Neural progenitor cell (in vitro differentiated cells): ENCODE measurements at regions not wholly inside any gene's neighbourhood (a gene's known extent, or its start where the extent isn't known, plus 50 kb on each side); places are given as distances from the start of the nearest gene placed in this dataset.
A peak's percentile ranks its signal among the peaks of the same experiment; 100 is the strongest.
"Not testable (repeated sequence)": the region's sequence is repeated elsewhere in the genome, so short reads cannot be mapped to it uniquely, and the experiment has no call there.

ENCODE experiments used
- DNase-seq: peaks from one replicate; pipeline ENCODE4 v3.0.0-alpha.2; 2016; ENCODE audit warnings: low spot score
- H2AFZ ChIP-seq: fragments of 200-600 bp; sonication (generic); replicated peaks from 2 replicates; pipeline ENCODE4 v1.6.1; 2016; ENCODE audit warnings: antibody characterized with exemption
- H3F3A ChIP-seq: fragments of 200-600 bp; sonication (generic); 2 replicates; pipeline ENCODE4 v1.6.1; 2016; ENCODE audit warnings: antibody characterized with exemption, low read depth
- H3K27ac ChIP-seq: fragments of 200-600 bp; sonication (generic); 2 replicates; pipeline ENCODE4 v1.5.1; 2016; ENCODE audit warnings: mild to moderate bottlenecking
- H3K27me3 ChIP-seq: fragments of 200-600 bp; sonication (generic); 2 replicates; pipeline ENCODE4 v1.6.1; 2016; ENCODE audit warnings: mild to moderate bottlenecking, moderate library complexity
- H3K36me3 ChIP-seq: fragments of 200-600 bp; sonication (generic); 2 replicates; pipeline ENCODE4 v1.5.1; 2016
- H3K4me1 ChIP-seq: fragments of 200-600 bp; sonication (generic); 2 replicates; pipeline ENCODE4 v1.6.1; 2016; ENCODE audit warnings: mixed run types
- H3K4me2 ChIP-seq: fragments of 200-600 bp; sonication (generic); 2 replicates; pipeline ENCODE4 v1.6.1; 2016
- H3K4me3 ChIP-seq: fragments of 200-600 bp; sonication (generic); 2 replicates; pipeline ENCODE4 v1.5.1; 2016
- H3K79me2 ChIP-seq: fragments of 200-600 bp; sonication (generic); 2 replicates; pipeline ENCODE4 v1.6.1; 2016; ENCODE audit warnings: low read depth
- H3K9ac ChIP-seq: fragments of 200-600 bp; sonication (generic); 2 replicates; pipeline ENCODE4 v1.6.1; 2016
- H3K9me3 ChIP-seq: fragments of 200-600 bp; sonication (generic); 2 replicates; pipeline ENCODE4 v1.5.1; 2016; ENCODE audit warnings: low read depth
- H4K20me1 ChIP-seq: fragments of 200-600 bp; sonication (generic); 2 replicates; pipeline ENCODE4 v1.6.1; 2016; ENCODE audit warnings: low read depth
- H3K27ac Mint-ChIP-seq: 3 replicates; pipeline ENCODE4 v1.8.0; 2021; ENCODE audit warnings: mixed read lengths
- H3K27me3 Mint-ChIP-seq: 2 replicates; pipeline ENCODE4 v1.8.0; 2022; ENCODE audit warnings: low read depth, mild to moderate bottlenecking, inconsistent platforms, moderate library complexity, mixed read lengths; ENCODE audit not compliant: insufficient read depth
- H3K36me3 Mint-ChIP-seq: 3 replicates; pipeline ENCODE4 v1.8.0; 2021; ENCODE audit warnings: mixed read lengths
- H3K4me1 Mint-ChIP-seq: 3 replicates; pipeline ENCODE4 v1.8.0; 2021; ENCODE audit warnings: mixed read lengths
- H3K4me3 Mint-ChIP-seq: 3 replicates; pipeline ENCODE4 v1.8.0; 2021; ENCODE audit warnings: mild to moderate bottlenecking, moderate library complexity, mixed read lengths
- H3K9me3 Mint-ChIP-seq: 3 replicates; pipeline ENCODE4 v1.8.0; 2020; ENCODE audit warnings: mixed read lengths
- CTCF ChIP-seq: fragments of 200-600 bp; sonication (generic); IDR thresholded peaks from 2 replicates; pipeline ENCODE4 v1.5.1; 2017; ENCODE audit warnings: antibody characterized with exemption, mild to moderate bottlenecking
- EZH2 ChIP-seq: fragments of 200-600 bp; sonication (generic); IDR thresholded peaks from 2 replicates; pipeline ENCODE4 v1.6.1; 2017; ENCODE audit warnings: antibody characterized with exemption, mild to moderate bottlenecking, moderate library complexity
- EZH2phosphoT487 ChIP-seq: fragments of 200-600 bp; sonication (generic); IDR thresholded peaks from 2 replicates; pipeline ENCODE4 v1.6.1; 2017; ENCODE audit warnings: antibody characterized with exemption

DNA sequence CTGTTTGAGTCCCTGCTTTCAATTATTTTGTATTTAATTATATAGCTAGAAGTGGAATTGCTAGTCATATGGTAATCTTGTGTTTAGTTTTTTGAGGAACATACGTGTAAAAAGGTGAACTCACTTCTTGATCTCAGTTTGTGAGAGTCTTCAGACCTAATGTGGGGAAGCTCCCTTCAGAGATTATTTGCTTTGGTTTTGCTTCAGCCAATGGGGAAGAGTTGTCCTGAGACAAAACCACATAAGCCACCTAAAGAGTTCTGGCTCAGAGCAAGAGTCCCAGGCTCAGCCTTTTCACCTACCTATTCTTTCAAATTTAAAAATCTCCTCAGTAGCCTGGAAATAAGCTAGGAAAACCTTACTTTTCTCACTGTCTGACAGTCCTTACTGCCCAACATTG lies 138.4 kb downstream of the UCK2 start:
- Histone ChIP-seq H3K9ac (no peak overlapping the region), H4K20me1 (no peaks in the 10 kb centered on the region), H3K4me2 (no peak overlapping the region), H3K4me3 (no peak overlapping the region), H3K36me3 (no peaks in the 10 kb centered on the region), H3K4me1 (no peaks in the 10 kb centered on the region), H3K27me3 (no peaks in the 10 kb centered on the region), H2AFZ (no peak overlapping the region), H3F3A (no peaks in the 10 kb centered on the region), H3K27ac (no peak overlapping the region), H3K9me3 (no peaks in the 10 kb centered on the region), H3K79me2 (no peaks in the 10 kb centered on the region)
- no peak for DNase-seq
- H3K4me3 Mint-ChIP-seq, result no peak overlapping the region
- no peaks in the 10 kb centered on the region for H3K9me3 Mint-ChIP-seq
- H3K4me1 Mint-ChIP-seq, result no peaks in the 10 kb centered on the region
- no peaks in the 10 kb centered on the region for H3K27me3 Mint-ChIP-seq
- TF ChIP-seq EZH2 (no peak), CTCF (no peak), EZH2phosphoT487 (no peak)
- H3K27ac Mint-ChIP-seq, result no peak overlapping the region
- no peaks in the 10 kb centered on the region for H3K36me3 Mint-ChIP-seq

DNA sequence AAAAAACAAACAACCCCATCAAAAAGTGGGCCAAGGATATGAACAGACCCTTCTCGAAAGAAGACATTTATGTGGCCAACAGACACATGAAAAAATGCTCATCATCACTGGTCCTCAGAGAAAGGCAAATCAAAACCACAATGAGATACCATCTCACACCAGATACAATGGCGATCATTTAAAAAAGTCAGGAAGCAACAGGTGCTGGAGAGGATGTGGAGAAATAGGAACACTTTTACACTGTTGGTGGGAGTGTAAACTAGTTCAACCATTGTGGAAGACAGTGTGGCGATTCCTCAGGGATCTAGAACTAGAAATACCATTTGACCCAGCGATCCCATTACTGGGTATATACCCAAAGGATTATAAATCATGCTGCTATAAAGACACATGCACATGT lies 142.0 kb downstream of the UCK2 start:
- H3K27me3 ChIP-seq, H3K4me2 ChIP-seq: not testable (repeated sequence)

DNA sequence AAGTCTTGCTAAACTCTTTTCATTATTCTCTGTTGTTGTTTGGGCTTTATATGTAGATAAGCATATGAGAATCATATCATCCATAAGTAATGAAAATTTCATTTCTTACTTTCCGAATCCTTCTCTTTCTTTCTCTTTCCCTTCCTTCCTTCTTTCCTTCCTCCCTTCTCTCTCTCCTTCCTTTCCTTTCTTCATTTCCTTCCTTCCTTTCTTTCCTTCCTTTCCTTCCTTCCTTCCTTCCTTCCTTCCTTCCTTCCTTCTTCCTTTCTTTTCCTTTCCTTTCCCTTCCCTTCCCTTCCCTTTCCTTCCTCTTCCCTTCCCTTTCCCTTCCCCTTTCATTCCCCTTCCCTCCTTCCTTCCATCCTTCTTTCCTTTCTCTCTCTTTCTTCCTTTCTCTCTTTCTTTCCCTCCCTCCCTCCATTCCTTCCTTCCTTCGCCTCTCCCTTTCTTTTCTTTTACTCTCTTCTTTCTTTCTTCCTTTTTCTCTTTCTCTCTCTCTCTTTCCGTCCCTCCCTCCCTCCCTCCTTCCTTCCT lies 147.3 kb downstream of the UCK2 start:
- Mint-ChIP-seq H3K27ac (no peak overlapping the region), H3K4me1 (no peaks in the 10 kb centered on the region), H3K36me3 (no peaks in the 10 kb centered on the region), H3K27me3 (no peaks in the 10 kb centered on the region), H3K9me3 (peaks cover 4% of the 10 kb centered on the region), H3K4me3 (no peak overlapping the region)
- no peaks in the 10 kb centered on the region for H4K20me1 ChIP-seq
- H2AFZ ChIP-seq, result no peak overlapping the region
- H3K79me2 ChIP-seq, result no peaks in the 10 kb centered on the region
- no peaks in the 10 kb centered on the region for H3K27me3 ChIP-seq
- H3K4me3 ChIP-seq, result no peak overlapping the region
- no peak overlapping the region for H3K4me2 ChIP-seq
- no peak for TF ChIP-seq CTCF
- TF ChIP-seq EZH2phosphoT487, result no peak
- TF ChIP-seq EZH2, result no peak
- H3K9me3 ChIP-seq, result no peaks in the 10 kb centered on the region
- H3F3A ChIP-seq, result no peaks in the 10 kb centered on the region
- no peak for DNase-seq
- no peak overlapping the region for H3K27ac ChIP-seq
- H3K36me3 ChIP-seq, result no peaks in the 10 kb centered on the region
- H3K4me1 ChIP-seq, result no peaks in the 10 kb centered on the region
- H3K9ac ChIP-seq, result no peak overlapping the region

More for the DNA sequence above, 142.0 kb downstream of the UCK2 start:
- not testable (repeated sequence) for H3K79me2 ChIP-seq, H2AFZ ChIP-seq, H3K27ac ChIP-seq, H3K36me3 Mint-ChIP-seq, H3K4me1 Mint-ChIP-seq, H3K27ac Mint-ChIP-seq, H3K4me1 ChIP-seq, DNase-seq, H3K36me3 ChIP-seq, H4K20me1 ChIP-seq, H3K9ac ChIP-seq, H3K4me3 ChIP-seq, H3K4me3 Mint-ChIP-seq, H3K9me3 ChIP-seq, H3K27me3 Mint-ChIP-seq, H3K9me3 Mint-ChIP-seq, H3F3A ChIP-seq

- DNase-seq, result peak; percentile 24
- H3K27ac Mint-ChIP-seq, result no peak overlapping the region
- no peak overlapping the region for H2AFZ ChIP-seq
- no peaks in the 10 kb centered on the region for H3K9me3 Mint-ChIP-seq
- H3K9ac ChIP-seq, result no peak overlapping the region
- H3K4me3 ChIP-seq, result no peak overlapping the region
- TF ChIP-seq EZH2phosphoT487 (no peak), CTCF (no peak), EZH2 (no peak)
- H3K4me2 ChIP-seq, result no peak overlapping the region
- H4K20me1 ChIP-seq, result no peaks in the 10 kb centered on the region
- H3K27me3 ChIP-seq, result no peaks in the 10 kb centered on the region
- H3K27ac ChIP-seq, result no peak overlapping the region
- no peaks in the 10 kb centered on the region for H3K4me1 ChIP-seq
- no peaks in the 10 kb centered on the region for H3K36me3 ChIP-seq
- no peaks in the 10 kb centered on the region for H3K27me3 Mint-ChIP-seq
- no peaks in the 10 kb centered on the region for H3F3A ChIP-seq
- H3K79me2 ChIP-seq, result no peaks in the 10 kb centered on the region
- H3K36me3 Mint-ChIP-seq, result no peaks in the 10 kb centered on the region
- H3K4me1 Mint-ChIP-seq, result no peaks in the 10 kb centered on the region
- H3K9me3 ChIP-seq, result no peaks in the 10 kb centered on the region
- H3K4me3 Mint-ChIP-seq, result no peak overlapping the region
These were observed 160.9 kb downstream of the UCK2 start for GRCh38 chr1:165988275-165988674.
